ENCODE measurements at regions not wholly inside any gene's neighbourhood (a gene's known extent, or its start where the extent isn't known, plus 50 kb on each side); places are given as distances from the start of the nearest gene placed in this dataset.

DNA sequence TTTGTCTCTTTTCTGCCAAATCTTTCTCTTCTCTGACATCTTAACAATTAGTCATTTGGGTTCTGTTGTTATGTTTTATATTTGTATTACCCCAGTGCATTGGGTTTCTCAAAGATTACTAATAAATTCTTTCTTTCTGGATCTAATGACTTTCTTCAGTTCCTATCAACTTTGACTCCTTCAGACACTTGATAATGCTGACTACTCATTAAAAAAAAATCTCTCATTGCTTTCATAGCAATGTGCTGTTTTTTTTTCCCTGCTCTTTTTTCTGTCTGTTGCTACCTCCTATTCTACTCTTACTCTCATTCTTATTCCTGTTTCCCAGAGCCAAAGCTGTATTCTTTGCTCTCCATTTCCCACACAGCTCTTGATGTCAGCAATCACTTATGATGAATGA is 81.3 kb upstream of the MAP3K7 start:
- H3K9ac ChIP-seq (ENCODE audit: low read depth, low read length) = no peak overlapping the region
- H3K27me3 ChIP-seq (ENCODE audit: insufficient read depth, low read length) = no peaks in the 10 kb centered on the region
- no peak overlapping the region for H3K4me3 ChIP-seq (ENCODE audit: low read length)

DNA sequence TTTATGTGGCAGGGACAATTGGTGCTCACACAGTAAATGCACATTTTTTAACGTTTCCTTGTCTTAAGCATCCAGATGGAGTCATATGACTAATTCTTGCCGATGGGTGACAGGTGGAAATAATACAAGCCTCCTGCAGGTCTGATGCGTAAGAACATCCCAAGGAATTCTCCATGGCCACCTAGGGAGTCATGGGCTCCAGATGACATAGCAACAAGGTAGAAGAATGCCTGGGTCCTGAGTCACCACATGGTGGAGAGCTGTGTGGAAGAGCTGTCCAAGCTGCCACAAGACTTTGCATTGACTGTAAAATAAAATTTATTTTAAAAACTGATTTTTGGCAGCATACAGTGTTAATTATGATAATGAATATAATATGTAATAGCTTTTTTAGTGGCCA is 77.0 kb upstream of the MAP3K7 start:
- no peak overlapping the region for H3K27ac ChIP-seq (ENCODE audit: low read length)
- H3K9ac ChIP-seq (ENCODE audit: low read depth, low read length) = no peak overlapping the region
- peaks cover 6% of the 10 kb centered on the region for H3K4me1 ChIP-seq (ENCODE audit: insufficient read depth, low read length)
- H3K4me3 ChIP-seq (ENCODE audit: low read length) = no peak overlapping the region
- no peaks in the 10 kb centered on the region for H3K27me3 ChIP-seq (ENCODE audit: insufficient read depth, low read length)
- H3K9me3 ChIP-seq (ENCODE audit: insufficient read depth, low read depth, low read length) = no peaks in the 10 kb centered on the region; the same call in 1 of the 2 replicates
- no peaks in the 10 kb centered on the region for H3K36me3 ChIP-seq (ENCODE audit: insufficient read depth, low read depth, low read length)

More for the DNA sequence above, 81.3 kb upstream of the MAP3K7 start:
- Histone ChIP-seq H3K36me3 (ENCODE audit: insufficient read depth, low read depth, low read length) (no peaks in the 10 kb centered on the region), H3K4me1 (ENCODE audit: insufficient read depth, low read length) (peaks cover 18% of the 10 kb centered on the region), H3K27ac (ENCODE audit: low read length) (no peak overlapping the region), H3K9me3 (ENCODE audit: insufficient read depth, low read depth, low read length) (no peaks in the 10 kb centered on the region; the same call in 1 of the 2 replicates)

DNA sequence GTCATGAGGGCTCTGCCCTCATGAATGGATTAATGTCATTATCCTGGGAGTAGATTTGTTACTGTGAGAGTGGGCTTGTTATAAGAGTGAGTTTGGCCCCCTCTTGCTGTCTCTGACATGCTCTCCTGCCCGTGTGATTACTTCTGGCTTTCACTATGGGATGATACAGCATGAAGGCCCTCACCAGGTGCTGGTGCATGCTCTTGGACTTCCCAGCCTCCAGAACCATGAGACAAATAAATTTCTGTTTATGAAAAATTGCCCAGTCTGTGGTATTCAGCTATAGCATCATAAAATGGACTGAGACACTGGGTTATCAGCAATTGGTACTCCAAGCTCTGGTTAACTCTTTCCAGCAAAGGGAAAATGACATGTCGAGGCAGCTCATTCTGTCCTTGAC is 76.2 kb upstream of the MAP3K7 start:
- H3K9me3 ChIP-seq (ENCODE audit: insufficient read depth, low read depth, low read length) = no peaks in the 10 kb centered on the region; the same call in 1 of the 2 replicates
- H3K4me3 ChIP-seq (ENCODE audit: low read length) = no peak overlapping the region
- no peak overlapping the region for H3K9ac ChIP-seq (ENCODE audit: low read depth, low read length)
- H3K4me1 ChIP-seq (ENCODE audit: insufficient read depth, low read length) = no peaks in the 10 kb centered on the region
- no peaks in the 10 kb centered on the region for H3K27me3 ChIP-seq (ENCODE audit: insufficient read depth, low read length)
- H3K36me3 ChIP-seq (ENCODE audit: insufficient read depth, low read depth, low read length) = no peaks in the 10 kb centered on the region
- no peak overlapping the region for H3K27ac ChIP-seq (ENCODE audit: low read length)

DNA sequence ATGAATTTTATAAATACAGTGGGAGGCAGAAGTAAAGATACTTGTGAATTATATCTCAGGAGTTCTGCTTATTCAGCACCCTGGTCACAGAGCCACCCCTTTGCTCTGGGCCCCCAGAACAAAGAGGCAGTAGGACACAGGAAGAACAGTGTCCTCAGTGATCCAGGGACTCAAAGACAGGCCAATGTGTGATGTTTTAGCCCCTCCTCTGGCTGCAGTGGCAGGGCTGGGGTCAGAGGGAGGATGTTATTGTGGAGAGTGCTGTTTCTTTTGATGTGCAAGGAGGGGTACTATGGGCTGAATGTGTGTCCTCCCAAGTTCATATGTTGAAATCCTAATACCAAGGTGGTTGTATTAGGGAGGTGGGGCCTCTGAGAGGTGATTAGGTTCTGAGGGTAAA is 74.1 kb upstream of the MAP3K7 start:
- Histone ChIP-seq H3K9ac (ENCODE audit: low read depth, low read length) (no peak overlapping the region), H3K4me1 (ENCODE audit: insufficient read depth, low read length) (no peaks in the 10 kb centered on the region), H3K27me3 (ENCODE audit: insufficient read depth, low read length) (no peaks in the 10 kb centered on the region), H3K4me3 (ENCODE audit: low read length) (no peak overlapping the region), H3K36me3 (ENCODE audit: insufficient read depth, low read depth, low read length) (no peaks in the 10 kb centered on the region), H3K27ac (ENCODE audit: low read length) (no peak overlapping the region), H3K9me3 (ENCODE audit: insufficient read depth, low read depth, low read length) (no peaks in the 10 kb centered on the region; the same call in 1 of the 2 replicates)

DNA sequence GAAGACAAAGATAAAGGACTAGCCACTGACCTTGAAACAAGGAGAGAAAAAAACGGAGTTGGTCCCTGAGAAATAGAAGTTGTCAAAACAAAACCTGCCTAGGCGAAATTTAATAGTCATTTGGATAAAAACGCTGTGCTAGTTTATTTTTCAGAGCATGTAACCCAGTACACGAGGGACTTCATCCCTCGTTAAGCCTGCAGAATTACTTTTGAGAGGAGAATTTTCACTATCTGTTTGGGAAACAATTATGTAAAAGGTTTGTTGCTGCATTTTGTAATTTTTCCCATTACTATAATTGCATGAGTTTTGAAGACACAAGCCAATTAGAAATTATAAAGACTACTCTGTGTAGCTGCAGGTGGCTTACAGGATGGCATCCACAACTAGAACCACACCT is 71.6 kb upstream of the MAP3K7 start:
- no peak overlapping the region for H3K4me3 ChIP-seq (ENCODE audit: low read length)
- no peaks in the 10 kb centered on the region; the same call in 1 of the 2 replicates for H3K9me3 ChIP-seq (ENCODE audit: insufficient read depth, low read depth, low read length)
- H3K27me3 ChIP-seq (ENCODE audit: insufficient read depth, low read length) = no peaks in the 10 kb centered on the region
- H3K4me1 ChIP-seq (ENCODE audit: insufficient read depth, low read length) = no peaks in the 10 kb centered on the region
- no peak overlapping the region for H3K9ac ChIP-seq (ENCODE audit: low read depth, low read length)
- no peaks in the 10 kb centered on the region for H3K36me3 ChIP-seq (ENCODE audit: insufficient read depth, low read depth, low read length)
- no peak overlapping the region for H3K27ac ChIP-seq (ENCODE audit: low read length)

DNA sequence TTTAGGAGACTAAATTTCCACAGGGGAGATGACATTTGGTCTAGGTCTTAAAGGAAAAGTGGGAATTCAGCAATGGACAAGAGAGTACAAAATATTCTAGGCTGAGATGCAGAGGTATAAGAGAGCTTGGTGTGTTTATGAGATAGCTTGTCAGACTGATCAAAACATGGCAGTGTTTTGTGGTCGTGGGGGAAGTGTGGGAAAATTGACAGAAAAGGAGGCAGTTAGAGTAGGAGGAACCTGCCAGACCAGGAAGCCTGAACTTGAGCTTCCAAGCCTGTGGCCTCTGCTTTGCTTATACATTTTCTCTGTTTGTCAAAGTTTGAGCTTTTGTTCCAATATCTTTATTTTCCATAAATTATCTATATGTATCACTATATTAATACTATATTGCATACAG is 69.5 kb upstream of the MAP3K7 start:
- no peaks in the 10 kb centered on the region for H3K9me3 ChIP-seq (ENCODE audit: insufficient read depth, low read depth, low read length)
- H3K4me1 ChIP-seq (ENCODE audit: insufficient read depth, low read length) = no peaks in the 10 kb centered on the region; the same call in 1 of the 2 replicates
- H3K9ac ChIP-seq (ENCODE audit: low read depth, low read length) = no peak overlapping the region
- no peak overlapping the region for H3K4me3 ChIP-seq (ENCODE audit: low read length)
- H3K27me3 ChIP-seq (ENCODE audit: insufficient read depth, low read length) = no peaks in the 10 kb centered on the region
- no peak overlapping the region for H3K27ac ChIP-seq (ENCODE audit: low read length)
- H3K36me3 ChIP-seq (ENCODE audit: insufficient read depth, low read depth, low read length) = no peaks in the 10 kb centered on the region

DNA sequence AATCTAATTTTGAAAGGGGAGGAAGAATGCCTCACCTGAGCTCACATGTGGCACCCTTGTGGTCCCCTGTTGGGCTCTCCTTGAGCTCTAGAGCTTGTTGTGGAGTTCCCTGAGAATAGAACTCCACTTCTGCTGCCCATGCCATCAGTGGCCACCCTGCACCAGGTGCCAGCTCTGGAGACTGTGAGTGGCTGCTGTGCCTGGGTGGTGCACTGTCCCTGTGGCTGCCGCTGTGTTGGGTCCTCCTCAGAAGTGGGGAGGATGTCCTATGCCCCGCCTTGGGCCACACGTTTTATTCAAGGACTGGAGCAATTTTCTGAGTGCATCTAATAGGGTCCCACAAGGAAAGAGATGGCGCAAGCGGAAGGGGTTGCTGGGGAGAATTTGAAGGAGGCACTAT is 67.9 kb upstream of the MAP3K7 start:
- no peaks in the 10 kb centered on the region; the same call in 1 of the 2 replicates for H3K4me1 ChIP-seq (ENCODE audit: insufficient read depth, low read length)
- no peaks in the 10 kb centered on the region for H3K36me3 ChIP-seq (ENCODE audit: insufficient read depth, low read depth, low read length)
- no peaks in the 10 kb centered on the region for H3K27me3 ChIP-seq (ENCODE audit: insufficient read depth, low read length)
- H3K9ac ChIP-seq (ENCODE audit: low read depth, low read length) = no peak overlapping the region
- H3K9me3 ChIP-seq (ENCODE audit: insufficient read depth, low read depth, low read length) = no peaks in the 10 kb centered on the region
- H3K4me3 ChIP-seq (ENCODE audit: low read length) = no peak overlapping the region
- no peak overlapping the region for H3K27ac ChIP-seq (ENCODE audit: low read length)

DNA sequence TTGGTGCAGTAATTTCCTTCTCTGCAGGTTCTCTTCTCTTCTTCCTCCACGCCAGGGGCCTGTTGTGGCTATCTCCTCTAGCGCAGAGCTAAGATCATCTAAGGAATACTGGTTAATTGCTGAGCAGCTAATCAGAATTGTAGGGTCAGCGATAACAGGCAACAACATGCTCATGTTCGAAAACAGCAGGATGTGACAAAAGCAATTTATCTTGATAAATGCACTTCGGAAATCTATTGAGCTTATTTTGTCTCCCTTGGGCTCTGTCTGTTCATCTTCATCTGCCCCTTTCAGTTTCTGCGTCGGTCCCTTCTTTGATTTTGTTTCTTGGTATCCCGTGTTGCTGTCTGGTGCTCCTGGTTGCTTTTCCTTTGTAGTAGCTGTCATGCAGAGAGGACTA is 67.3 kb upstream of the MAP3K7 start:
- Histone ChIP-seq H3K27ac (ENCODE audit: low read length) (no peak overlapping the region), H3K4me3 (ENCODE audit: low read length) (no peak overlapping the region), H3K4me1 (ENCODE audit: insufficient read depth, low read length) (no peaks in the 10 kb centered on the region; the same call in 1 of the 2 replicates), H3K27me3 (ENCODE audit: insufficient read depth, low read length) (no peaks in the 10 kb centered on the region), H3K36me3 (ENCODE audit: insufficient read depth, low read depth, low read length) (no peaks in the 10 kb centered on the region), H3K9me3 (ENCODE audit: insufficient read depth, low read depth, low read length) (no peaks in the 10 kb centered on the region), H3K9ac (ENCODE audit: low read depth, low read length) (no peak overlapping the region)

DNA sequence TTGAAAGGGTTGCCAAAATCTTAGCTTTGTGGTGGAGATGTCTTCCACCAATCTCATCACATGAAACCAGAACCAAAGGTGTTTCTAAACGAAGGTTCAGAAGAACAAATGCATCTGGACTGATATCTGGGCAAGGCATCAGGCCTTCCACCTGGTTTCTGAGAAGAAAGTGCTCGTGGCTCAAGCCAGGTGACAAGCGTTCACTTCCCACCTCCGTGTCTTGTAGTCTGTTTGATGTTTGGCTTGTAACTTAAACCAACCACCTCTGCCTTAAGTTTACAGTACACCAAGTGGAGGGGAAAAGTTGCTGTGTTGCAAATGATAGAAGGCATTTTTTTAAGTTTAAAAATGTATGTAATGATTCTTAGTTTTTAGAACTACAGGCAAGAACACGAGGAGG is 66.9 kb upstream of the MAP3K7 start:
- Histone ChIP-seq H3K36me3 (ENCODE audit: insufficient read depth, low read depth, low read length) (no peaks in the 10 kb centered on the region), H3K27me3 (ENCODE audit: insufficient read depth, low read length) (no peaks in the 10 kb centered on the region), H3K4me3 (ENCODE audit: low read length) (no peak overlapping the region), H3K9me3 (ENCODE audit: insufficient read depth, low read depth, low read length) (no peaks in the 10 kb centered on the region), H3K27ac (ENCODE audit: low read length) (no peak overlapping the region), H3K4me1 (ENCODE audit: insufficient read depth, low read length) (no peaks in the 10 kb centered on the region; the same call in 1 of the 2 replicates), H3K9ac (ENCODE audit: low read depth, low read length) (no peak overlapping the region)

DNA sequence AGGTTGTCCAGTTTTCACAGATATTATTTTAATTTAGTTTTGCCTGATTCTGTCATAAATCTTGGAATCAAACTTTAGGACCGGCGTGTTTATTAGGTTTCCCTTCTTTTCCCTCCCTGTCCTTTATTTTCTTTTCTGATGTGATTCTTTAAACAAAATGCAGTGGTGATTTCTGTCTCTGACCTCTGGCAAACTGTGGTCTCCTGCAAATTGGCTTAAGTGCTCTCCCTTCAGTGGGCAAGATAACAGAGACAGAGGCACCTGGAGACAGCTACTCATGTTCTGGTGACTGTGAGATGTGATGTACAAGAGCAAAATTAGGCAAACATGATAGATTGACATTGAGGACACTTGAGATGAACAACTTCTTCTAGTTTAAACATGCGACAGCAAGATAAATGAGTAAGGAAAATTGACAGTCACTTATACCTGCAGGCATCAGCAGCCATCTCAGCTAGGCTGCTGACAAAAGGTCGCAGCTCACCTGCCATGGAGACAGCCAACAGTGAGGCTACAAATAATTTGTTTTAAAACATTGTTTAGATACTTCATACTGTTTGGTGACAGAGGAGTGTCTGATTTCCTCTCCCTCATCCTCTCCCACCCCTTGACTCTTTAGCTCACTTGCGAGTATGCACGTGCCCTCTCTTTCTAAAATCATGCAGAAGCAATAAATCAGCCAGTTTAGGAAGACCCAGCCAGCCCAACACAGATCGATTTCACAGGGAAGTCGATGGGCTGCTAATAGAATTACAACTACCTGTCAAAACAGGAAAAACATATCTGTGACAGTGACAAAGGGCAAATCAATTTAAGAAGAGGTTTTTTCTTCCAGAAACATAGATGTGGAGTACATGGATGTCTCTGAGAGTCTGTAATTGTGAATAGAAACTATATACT is 63.4 kb upstream of the MAP3K7 start:
- Histone ChIP-seq H3K27ac (ENCODE audit: low read length) (no peak overlapping the region), H3K9ac (ENCODE audit: low read depth, low read length) (no peak overlapping the region), H3K27me3 (ENCODE audit: insufficient read depth, low read length) (no peaks in the 10 kb centered on the region), H3K4me3 (ENCODE audit: low read length) (no peak overlapping the region), H3K36me3 (ENCODE audit: insufficient read depth, low read depth, low read length) (no peaks in the 10 kb centered on the region), H3K9me3 (ENCODE audit: insufficient read depth, low read depth, low read length) (no peaks in the 10 kb centered on the region), H3K4me1 (ENCODE audit: insufficient read depth, low read length) (no peaks in the 10 kb centered on the region; the same call in 1 of the 2 replicates)

DNA sequence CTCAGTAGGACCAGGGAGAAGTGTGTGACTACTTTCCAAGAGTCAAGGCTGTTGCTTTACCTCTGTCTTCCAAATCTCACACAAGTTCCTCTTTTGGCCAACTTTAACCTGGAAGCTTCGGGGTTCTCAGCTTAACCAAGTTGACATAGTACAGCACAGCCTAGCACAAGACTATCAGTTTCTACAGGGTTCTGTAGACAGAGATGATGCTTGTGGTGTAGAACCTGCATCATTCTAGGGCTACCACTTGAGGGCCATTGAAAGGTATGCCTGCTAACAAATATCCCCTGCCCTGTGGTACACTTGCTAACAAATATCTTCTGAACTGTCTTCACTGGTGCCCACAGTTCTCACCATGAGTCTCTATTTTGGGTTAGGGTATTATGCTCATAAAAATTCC is 62.0 kb upstream of the MAP3K7 start:
- H3K9ac ChIP-seq (ENCODE audit: low read depth, low read length) = no peak overlapping the region
- H3K4me1 ChIP-seq (ENCODE audit: insufficient read depth, low read length) = no peaks in the 10 kb centered on the region; the same call in 1 of the 2 replicates
- no peaks in the 10 kb centered on the region for H3K9me3 ChIP-seq (ENCODE audit: insufficient read depth, low read depth, low read length)
- no peak overlapping the region for H3K27ac ChIP-seq (ENCODE audit: low read length)
- H3K36me3 ChIP-seq (ENCODE audit: insufficient read depth, low read depth, low read length) = no peaks in the 10 kb centered on the region
- no peaks in the 10 kb centered on the region for H3K27me3 ChIP-seq (ENCODE audit: insufficient read depth, low read length)
- H3K4me3 ChIP-seq (ENCODE audit: low read length) = no peak overlapping the region

DNA sequence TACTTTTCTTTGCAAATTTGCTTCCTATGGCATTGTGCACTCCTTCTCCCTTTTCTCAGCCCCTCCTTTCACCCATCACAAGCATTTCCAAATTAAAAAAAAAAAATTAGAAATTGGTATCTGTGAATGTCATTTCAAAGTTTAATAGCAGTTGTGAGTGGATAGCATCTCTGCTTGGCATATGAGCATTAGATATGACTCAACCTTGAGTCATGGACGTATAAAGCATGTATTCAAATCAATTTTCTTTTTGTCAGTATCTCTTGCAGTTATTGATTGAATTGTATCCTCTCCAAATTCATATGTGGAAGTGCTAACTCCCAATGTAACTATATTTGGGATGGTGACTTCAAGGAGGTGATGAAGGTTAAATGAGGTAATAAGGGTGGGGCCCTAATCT is 60.1 kb upstream of the MAP3K7 start:
- no peaks in the 10 kb centered on the region; the same call in 1 of the 2 replicates for H3K4me1 ChIP-seq (ENCODE audit: insufficient read depth, low read length)
- no peaks in the 10 kb centered on the region for H3K27me3 ChIP-seq (ENCODE audit: insufficient read depth, low read length)
- no peaks in the 10 kb centered on the region for H3K36me3 ChIP-seq (ENCODE audit: insufficient read depth, low read depth, low read length)

More for the DNA sequence above, 60.1 kb upstream of the MAP3K7 start:
- no peak overlapping the region for H3K4me3 ChIP-seq (ENCODE audit: low read length)
- no peak overlapping the region for H3K9ac ChIP-seq (ENCODE audit: low read depth, low read length)
- H3K9me3 ChIP-seq (ENCODE audit: insufficient read depth, low read depth, low read length) = no peaks in the 10 kb centered on the region
- H3K27ac ChIP-seq (ENCODE audit: low read length) = no peak overlapping the region
